ENCODE measurements at regions not wholly inside any gene's neighbourhood (a gene's known extent, or its start where the extent isn't known, plus 50 kb on each side); places are given as distances from the start of the nearest gene placed in this dataset.

- TF ChIP-seq POLR2AphosphoS5 (IDR thresholded peaks at IDR 0.05; ENCODE audit: low read depth) (no peak), CREB1 (CRISPR knock-in tag; IDR thresholded peaks at IDR 0.05; ENCODE audit: low read depth) (no peak), CTCF (conservative IDR thresholded peaks at IDR 0.05; ENCODE audit: low read depth in 2 of 2) (no peak)
These were observed 244.2 kb downstream of the TEX29 start for GRCh38 chr13:111564606-111565005.

All from GM23338 (cell line).